ENCODE measurements at regions not wholly inside any gene's neighbourhood (a gene's known extent, or its start where the extent isn't known, plus 50 kb on each side); places are given as distances from the start of the nearest gene placed in this dataset.

GRCh38 chr6:140915103-140915502, 1217.6 kb upstream of the GJE1 start:
- no peak for TF ChIP-seq POLR2B (IDR thresholded peaks at IDR 0.05; ENCODE audit: low read depth, partially characterized antibody)
- no peak for DNase-seq (ENCODE audit: extremely low read depth in 1 of 4, low spot score in 3 of 4)
- Histone ChIP-seq H3K9ac (ENCODE audit: insufficient read depth in 1 of 2, low read depth in 2 of 2, low read length in 2 of 2) (no peak overlapping the region), H3K4me1 (replicated peaks in 1 of 2; ENCODE audit: control insufficient read depth in 2 of 2, insufficient read depth in 2 of 2, low read length in 2 of 2) (no peaks in the 10 kb centered on the region), H3K9me3 (replicated peaks; ENCODE audit: control insufficient read depth, insufficient read depth, low read depth, low read length) (no peaks in the 10 kb centered on the region), H3K4me3 (no peak overlapping the region), H3K36me3 (ENCODE audit: control insufficient read depth, insufficient read depth, low read length) (no peaks in the 10 kb centered on the region), H3K4me2 (ENCODE audit: insufficient read depth, low read length) (no peak overlapping the region), H3K79me2 (ENCODE audit: control insufficient read depth, insufficient read depth, low read length) (no peaks in the 10 kb centered on the region), H4K20me1 (replicated peaks; ENCODE audit: control insufficient read depth, insufficient read depth, low read length) (no peaks in the 10 kb centered on the region), H3K9me1 (ENCODE audit: control insufficient read depth, insufficient read depth, low read length) (no peaks in the 10 kb centered on the region), H2AFZ (ENCODE audit: low read depth, low read length) (no peak overlapping the region), H3K27me3 (ENCODE audit: control insufficient read depth in 2 of 2, insufficient read depth in 2 of 2, low read length in 2 of 2) (no peaks in the 10 kb centered on the region), H3K27ac (ENCODE audit: extremely low read depth, low read depth, low read length) (no peak overlapping the region)
- intact Hi-C loops (cut with micrococcal nuclease) (no loop called here), in situ Hi-C loops (cut with MboI) (no loop called here)
- POLR2A ChIA-PET: no interaction called here
- FAIRE-seq: no peak
- BruUV-seq (replicated peaks): no TSS peak
- no peak for ATAC-seq
- 12% methylated on average over 1 of the region's 1 CpG for WGBS (ENCODE audit: insufficient coverage, low coverage, missing lambda C conversion rate)
- CTCF ChIA-PET (ENCODE audit: low intra/inter-chr PET ratio): no interaction called here

- Histone ChIP-seq H3K27me3 (ENCODE audit: control insufficient read depth in 2 of 2, insufficient read depth in 2 of 2, low read length in 2 of 2) (no peaks in the 10 kb centered on the region), H2AFZ (ENCODE audit: low read depth, low read length) (no peak overlapping the region), H3K9me1 (ENCODE audit: control insufficient read depth, insufficient read depth, low read length) (no peaks in the 10 kb centered on the region), H3K4me1 (replicated peaks in 1 of 2; ENCODE audit: control insufficient read depth in 2 of 2, insufficient read depth in 2 of 2, low read length in 2 of 2) (no peaks in the 10 kb centered on the region), H3K9ac (ENCODE audit: insufficient read depth in 1 of 2, low read depth in 2 of 2, low read length in 2 of 2) (no peak overlapping the region), H3K9me3 (replicated peaks; ENCODE audit: control insufficient read depth, insufficient read depth, low read depth, low read length) (no peaks in the 10 kb centered on the region), H3K4me2 (ENCODE audit: insufficient read depth, low read length) (no peak overlapping the region), H3K36me3 (ENCODE audit: control insufficient read depth, insufficient read depth, low read length) (no peaks in the 10 kb centered on the region), H3K4me3 (no peak overlapping the region), H3K27ac (ENCODE audit: extremely low read depth, low read depth, low read length) (no peak overlapping the region), H3K79me2 (ENCODE audit: control insufficient read depth, insufficient read depth, low read length) (no peaks in the 10 kb centered on the region), H4K20me1 (replicated peaks; ENCODE audit: control insufficient read depth, insufficient read depth, low read length) (no peaks in the 10 kb centered on the region)
- 2% methylated on average over 3 of the region's 3 CpGs for WGBS (ENCODE audit: insufficient coverage, low coverage, missing lambda C conversion rate)
- in situ Hi-C loops (cut with MboI): no loop called here
- FAIRE-seq (peak; percentile 40), ATAC-seq (no peak), DNase-seq (ENCODE audit: extremely low read depth in 1 of 4, low spot score in 3 of 4) (no peak)
- ChIA-PET POLR2A (no interaction called here), CTCF (ENCODE audit: low intra/inter-chr PET ratio) (no interaction called here)
- intact Hi-C loops (cut with micrococcal nuclease): no loop called here
- BruUV-seq (replicated peaks): no TSS peak
- TF ChIP-seq, protein P1, sequence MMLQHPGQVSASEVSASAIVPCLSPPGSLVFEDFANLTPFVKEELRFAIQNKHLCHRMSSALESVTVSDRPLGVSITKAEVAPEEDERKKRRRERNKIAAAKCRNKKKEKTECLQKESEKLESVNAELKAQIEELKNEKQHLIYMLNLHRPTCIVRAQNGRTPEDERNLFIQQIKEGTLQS (IDR thresholded peaks at IDR 0.05): 0 out of 2 replicates have a peak, but pooled peaks have one; percentile 11
- TF ChIP-seq, protein P1 (CRISPR knock-in tag; conservative IDR thresholded peaks at IDR 0.05): no peak
- no peak for TF ChIP-seq ELK1 (CRISPR knock-in tag; IDR thresholded peaks at IDR 0.05)
These were observed 1220.0 kb upstream of the GJE1 start for GRCh38 chr6:140912686-140913085.

Data from K562 (cell line).